ENCODE measurements at regions not wholly inside any gene's neighbourhood (a gene's known extent, or its start where the extent isn't known, plus 50 kb on each side); places are given as distances from the start of the nearest gene placed in this dataset.

GRCh38 chr6:43954311-43955131, 172.7 kb downstream of the MRPL14 start (continued):
- TF ChIP-seq STAT6 (CRISPR knock-in tag; IDR thresholded peaks at IDR 0.05; ENCODE audit: borderline replicate concordance) (0 out of 2 replicates have a peak, but pooled peaks have one; percentile 20), ARID5B (CRISPR knock-in tag; IDR thresholded peaks at IDR 0.05) (peak; percentile 84), ZMAT3 (CRISPR knock-in tag; conservative IDR thresholded peaks at IDR 0.05) (peak; percentile 55; the same call in 1 of the 2 replicates), SMYD3 (CRISPR knock-in tag; IDR thresholded peaks at IDR 0.05) (0 out of 2 replicates have a peak, but pooled peaks have one; percentile 53), BCL3 (CRISPR knock-in tag; IDR thresholded peaks at IDR 0.05) (peak; percentile 29), ZNF44 (CRISPR knock-in tag; IDR thresholded peaks at IDR 0.05) (0 out of 2 replicates have a peak, but pooled peaks have one; percentile 29), HIC2 (CRISPR knock-in tag; IDR thresholded peaks at IDR 0.05; ENCODE audit: low read depth) (peak; percentile 100), PBX3 (CRISPR knock-in tag; IDR thresholded peaks at IDR 0.05; ENCODE audit: borderline replicate concordance) (no peak), ZFP37 (CRISPR knock-in tag; IDR thresholded peaks at IDR 0.05; ENCODE audit: borderline replicate concordance) (peak; percentile 45; the same call in 1 of the 2 replicates), JUNB (CRISPR knock-in tag; IDR thresholded peaks at IDR 0.05; ENCODE audit: borderline replicate concordance) (no peak), HMGXB4 (CRISPR knock-in tag; IDR thresholded peaks at IDR 0.05; ENCODE audit: borderline replicate concordance in 1 of 2, low read depth in 1 of 2) (peak in 1 of 2 experiments; percentile 75; a peak in 2 of 4 replicates), HOXA5 (CRISPR knock-in tag; IDR thresholded peaks at IDR 0.05) (no peak)
